Suppressor macrophage treated with lipopolysaccharide for 1 hour (primary cell): ENCODE measurements at regions not wholly inside any gene's neighbourhood (a gene's known extent, or its start where the extent isn't known, plus 50 kb on each side); places are given as distances from the start of the nearest gene placed in this dataset.
"Not testable (repeated sequence)": the region's sequence is repeated elsewhere in the genome, so short reads cannot be mapped to it uniquely, and the experiment has no call there.

Experiments used
- DNase-seq, 3 donors: peaks; one replicate each; pipeline ENCODE4 v3.0.0-alpha.2; 2020 to 2022

DNA sequence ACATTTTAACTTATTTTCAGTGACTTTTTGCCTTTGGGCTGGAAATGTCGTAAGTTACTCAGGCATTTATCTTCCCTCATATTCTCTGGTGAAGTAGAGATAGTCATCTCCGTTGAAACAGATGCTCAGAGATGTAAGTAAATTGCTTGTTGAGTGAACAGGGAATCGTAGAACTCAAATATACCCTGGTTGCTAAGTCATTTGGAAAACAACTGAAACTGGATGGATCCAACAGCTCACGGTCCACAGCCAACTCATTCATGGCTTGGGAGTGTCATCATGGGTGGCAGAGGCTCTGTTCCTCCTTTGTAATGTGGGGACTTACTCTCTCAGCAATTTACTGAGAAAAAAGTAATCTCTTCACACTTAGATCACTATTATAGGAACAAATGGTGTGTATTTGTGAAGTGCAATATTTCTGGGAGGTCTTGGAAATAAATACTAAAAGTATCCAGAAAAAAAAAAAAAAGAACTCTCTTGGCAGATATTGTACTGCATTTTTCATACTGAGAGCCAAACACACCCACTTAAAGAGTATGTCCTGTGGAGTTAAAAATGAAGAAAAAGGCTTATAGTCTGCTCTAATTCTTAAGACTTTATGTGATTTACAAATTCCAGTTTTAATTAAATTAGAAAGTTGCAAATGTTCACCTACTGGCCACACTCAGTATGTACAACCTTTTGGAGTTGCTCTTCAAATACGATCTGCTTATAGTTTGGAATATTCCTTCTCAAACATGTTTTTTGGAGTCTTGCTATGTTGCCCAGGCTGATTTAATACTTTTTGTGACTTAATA is 107.4 kb downstream of the LEPR start:
- no peak for DNase-seq

DNA sequence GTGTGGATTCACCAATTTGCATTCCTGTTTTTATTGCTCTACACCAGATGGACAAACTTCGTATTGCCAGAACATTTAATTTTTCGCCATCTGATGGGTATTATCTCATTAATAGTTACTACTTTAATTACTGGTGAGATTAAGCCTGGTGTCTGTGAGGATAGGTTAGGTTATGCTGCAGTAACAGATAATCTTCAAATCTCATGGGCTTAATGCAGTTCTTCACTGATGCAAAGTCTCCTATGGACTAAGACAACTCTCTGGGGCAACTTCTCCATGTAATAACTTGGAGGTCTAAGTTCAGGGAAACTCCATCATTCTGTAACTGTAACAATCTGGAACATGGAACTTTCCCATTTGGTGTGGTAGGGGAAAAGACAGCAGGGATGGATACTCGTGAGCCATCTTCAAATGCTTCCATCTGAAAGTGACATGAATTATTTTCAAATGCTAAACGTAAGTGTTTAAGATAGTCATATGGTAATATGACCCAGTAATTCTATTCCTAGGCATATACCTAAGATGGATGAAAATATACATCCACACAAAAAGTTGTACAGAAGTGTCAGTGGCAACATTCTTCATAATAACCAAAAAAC is 111.6 kb downstream of the LEPR start:
- no peak for DNase-seq

DNA sequence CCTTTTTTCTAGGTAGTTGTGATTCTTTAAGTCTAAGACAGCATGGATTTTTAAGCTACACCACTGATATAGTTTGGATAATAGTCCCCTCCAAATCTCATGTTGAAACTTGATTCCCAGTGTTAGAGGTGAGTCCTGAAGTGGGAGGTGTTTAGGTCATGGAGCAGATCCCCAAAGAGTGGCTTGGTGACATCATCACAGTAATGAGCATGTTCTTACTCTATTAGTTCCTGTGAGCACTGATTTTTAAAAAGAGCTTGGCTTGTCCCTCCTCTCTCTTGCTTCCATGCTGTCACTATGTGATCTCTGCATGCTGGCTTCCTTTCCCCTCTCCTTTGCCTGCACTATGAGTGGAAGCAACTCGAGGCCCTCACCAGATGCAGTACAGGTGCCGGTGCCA is 115.5 kb downstream of the LEPR start:
- no peak for DNase-seq

DNA sequence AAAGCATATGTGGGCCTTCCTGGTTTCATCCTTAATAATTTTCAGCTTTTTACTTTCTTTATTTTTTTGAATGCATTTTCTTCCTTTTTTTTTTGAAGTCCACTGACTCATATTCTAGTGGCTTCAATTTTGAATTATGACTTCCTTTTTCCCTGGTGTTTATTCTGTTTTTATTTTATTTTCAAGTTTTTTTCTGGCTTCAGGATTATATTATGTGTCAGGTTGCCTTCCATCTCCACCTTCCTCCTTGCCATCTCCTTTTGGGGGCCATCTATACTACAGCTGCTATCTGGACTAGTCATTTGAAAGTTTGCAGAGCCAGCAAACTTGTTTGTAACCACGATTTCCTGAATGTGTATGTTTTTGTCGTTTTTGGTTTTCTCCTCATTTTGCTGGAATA is 117.6 kb downstream of the LEPR start:
- peak; percentile 17 to 53 (median 48) for DNase-seq

DNA sequence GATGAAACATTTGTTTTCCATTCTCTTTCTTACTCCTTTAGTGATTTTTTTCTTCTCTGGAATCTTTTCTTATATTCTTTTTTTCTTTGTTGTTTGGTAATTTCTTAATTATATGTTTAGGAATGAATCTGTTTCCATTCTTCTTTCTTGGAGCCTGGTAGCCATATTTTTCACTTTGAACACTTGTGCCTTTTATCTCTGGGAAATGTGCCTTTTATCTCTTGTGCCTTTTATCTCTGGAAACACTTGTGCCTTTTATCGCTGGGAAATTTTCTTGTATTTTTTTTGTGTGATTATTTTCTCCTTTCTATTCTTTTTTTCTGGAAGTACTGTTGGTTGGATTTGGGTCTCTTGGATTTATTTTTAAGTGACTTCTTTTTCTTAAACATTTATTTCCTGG is 118.2 kb downstream of the LEPR start:
- DNase-seq, result no peak

DNA sequence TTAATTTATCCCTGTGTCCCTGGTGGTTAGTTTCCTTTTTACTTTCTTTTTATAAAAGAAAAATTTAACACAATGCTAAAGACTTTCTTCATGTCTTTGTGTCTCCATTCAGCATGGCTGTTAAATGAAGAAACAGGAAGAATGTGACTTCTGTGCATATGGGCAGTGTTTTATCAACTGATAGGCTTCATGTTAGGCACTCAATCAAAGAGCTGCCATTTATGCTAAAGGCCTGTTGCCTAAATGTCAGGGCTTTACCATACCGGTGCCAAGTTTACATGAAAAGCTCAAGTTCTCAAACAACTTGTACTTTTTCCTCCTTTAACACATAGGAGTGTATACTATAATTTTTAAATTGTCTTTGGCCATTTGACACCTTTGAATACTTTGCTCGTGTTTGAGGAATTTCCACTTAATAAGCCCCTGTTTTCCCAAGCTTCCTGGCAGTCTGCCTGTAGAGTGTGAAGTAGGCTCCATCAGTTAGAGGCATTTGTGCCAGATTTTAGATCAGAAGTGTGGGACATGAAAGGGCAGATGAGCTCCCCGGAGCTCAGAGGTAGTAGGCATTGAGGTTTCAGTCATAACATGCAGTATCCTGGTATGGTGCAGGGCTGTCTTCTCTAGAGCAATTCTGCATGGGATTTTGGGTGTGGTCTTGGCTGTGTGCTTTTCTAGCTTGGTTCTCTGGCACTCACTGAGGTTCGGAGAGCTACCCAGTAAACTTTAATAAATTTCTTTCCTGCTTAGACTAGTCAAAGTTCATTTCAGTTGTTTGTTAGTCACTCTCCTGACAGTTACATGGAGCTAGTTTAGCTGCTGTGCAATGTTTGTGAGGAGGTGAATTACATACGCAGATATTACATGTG is 119.0 kb downstream of the LEPR start:
- no peak for DNase-seq

DNA sequence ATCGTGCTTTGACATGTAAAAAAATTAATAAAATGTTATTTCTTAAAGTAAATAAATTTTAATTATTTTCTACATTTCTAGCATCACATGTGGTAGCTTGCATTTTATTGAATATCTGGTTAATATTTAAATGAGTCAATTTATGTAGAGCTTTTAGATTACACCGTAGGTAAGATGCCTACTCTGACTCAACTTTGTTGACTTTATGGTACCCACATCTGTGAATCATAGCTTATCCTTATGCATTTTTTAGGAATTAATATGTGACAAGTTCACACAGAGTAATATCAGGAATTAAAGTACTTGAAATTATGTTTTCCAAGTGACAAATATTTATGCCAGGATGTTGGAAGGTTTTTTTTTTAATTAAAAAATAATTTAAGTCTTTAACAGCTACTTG is 120.7 kb downstream of the LEPR start:
- DNase-seq, result no peak

DNA sequence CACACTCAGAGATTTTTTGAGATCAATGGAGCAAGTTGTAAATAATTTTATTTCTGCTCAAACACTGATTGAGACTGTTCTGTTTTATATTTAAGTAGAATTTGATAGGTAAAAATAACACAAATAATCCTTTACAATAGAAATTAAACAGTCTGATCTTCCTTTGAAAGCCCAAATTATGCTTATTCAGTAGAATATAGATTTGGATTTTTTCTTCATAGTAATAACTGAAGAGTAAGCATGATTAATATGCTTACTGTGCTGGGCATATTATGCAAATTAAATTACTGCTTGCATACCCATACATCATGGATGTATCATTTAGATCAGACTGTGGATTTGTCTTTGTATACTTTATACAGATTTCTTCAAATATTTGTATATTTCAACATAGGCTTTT is 121.4 kb downstream of the LEPR start:
- no peak for DNase-seq

DNA sequence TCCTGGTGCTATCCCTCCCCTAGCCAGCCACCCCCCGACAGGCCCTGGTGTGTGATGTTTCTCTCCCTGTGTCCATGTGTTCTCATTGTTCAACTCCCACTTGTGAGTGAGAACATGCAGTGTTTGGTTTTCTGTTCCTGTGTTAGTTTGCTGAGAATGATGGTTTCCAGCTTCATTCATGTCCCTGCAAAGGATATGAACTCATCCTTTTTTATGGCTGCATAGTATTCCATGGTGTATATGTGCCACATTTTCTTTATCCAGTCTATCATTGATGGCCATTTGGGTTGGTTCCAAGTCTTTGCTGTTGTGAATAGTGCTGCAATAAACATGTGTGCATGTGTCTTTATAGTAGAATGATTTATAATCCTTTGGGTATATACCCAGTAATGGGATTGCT is 122.1 kb downstream of the LEPR start:
- not testable (repeated sequence) for DNase-seq

DNA sequence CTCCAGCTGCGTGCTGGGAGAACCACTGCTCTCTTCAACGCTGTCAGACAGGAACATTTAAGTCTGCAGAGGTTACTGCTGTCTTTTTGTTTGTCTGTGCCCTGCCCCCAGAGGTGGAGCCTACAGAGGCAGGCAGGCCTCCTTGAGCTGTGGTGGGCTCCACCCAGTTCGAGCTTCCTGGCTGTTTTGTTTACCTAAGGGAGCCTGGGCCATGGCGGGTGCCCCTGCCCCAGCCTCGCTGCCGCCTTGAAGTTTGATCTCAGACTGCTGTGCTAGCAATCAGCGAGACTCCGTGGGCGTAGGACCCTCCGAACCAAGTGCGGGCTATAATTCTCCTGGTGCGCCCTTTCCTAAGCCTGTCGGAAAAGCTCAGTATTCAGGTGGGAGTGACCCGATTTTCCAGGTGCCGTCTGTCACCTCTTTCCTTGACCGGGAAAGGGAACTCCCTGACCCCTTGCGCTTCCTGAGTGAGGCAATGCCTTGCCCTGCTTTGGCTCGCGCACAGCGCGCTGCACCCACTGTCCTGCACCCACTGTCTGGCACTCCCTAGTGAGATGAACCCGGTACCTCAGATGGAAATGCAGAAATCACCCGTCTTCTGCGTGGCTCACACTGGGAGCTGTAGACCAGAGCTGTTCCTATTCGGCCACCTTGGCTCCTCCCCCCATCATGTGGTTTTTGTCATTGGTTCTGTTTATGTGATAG is 130.0 kb downstream of the LEPR start:
- DNase-seq, result not testable (repeated sequence)

DNA sequence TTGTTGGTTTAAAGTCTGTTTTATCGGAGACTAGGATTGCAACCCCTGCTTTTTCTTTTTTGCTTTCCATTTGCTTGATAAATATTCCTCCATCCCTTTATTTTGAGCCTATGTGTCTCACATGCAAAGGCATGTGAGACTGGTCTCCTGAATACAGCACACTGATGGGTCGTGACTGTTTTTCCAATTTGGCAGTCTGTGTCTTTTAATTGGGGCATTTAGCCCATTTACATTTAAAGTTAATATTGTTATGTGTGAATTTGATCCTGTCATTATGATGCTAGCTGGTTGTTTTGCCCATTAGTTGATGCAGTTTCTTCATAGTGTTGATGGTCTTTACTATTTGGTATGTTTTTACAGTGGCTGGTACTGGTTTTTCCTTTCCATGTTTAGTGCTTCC is 132.0 kb downstream of the LEPR start:
- DNase-seq, result not testable (repeated sequence)

DNA sequence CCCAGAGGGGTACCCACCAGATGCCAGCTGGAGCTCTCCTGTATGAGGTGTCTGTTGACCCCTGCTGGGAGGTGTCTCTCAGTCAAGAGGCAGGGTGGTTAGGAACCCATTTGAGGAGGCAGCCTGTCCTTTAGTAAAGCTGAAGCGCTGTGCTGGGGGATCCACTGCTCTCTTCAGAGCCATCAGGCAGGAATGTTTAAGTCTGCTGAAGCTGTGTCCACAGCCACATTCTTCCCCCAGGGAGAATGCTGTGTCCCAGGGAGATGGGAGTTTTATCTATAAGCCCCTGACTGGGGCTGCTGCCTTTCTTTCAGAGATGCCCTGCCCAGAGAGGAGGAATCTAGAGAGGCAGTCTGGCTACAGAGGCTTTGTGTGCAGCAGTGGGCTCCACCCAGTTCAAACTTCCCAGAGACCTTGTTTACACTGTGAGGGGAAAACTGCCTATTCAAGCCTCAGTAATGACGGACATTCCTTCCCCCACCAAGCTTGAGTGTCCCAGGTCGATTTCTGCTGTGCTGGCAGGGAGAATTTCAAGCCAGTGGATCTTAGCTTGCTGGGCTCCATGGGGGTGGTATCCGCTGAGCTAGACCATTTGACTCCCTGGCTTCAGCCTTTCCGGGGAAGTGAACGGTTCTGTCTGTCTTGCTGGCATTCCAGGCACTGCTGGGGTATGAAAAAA is 133.8 kb downstream of the LEPR start:
- not testable (repeated sequence) for DNase-seq

DNA sequence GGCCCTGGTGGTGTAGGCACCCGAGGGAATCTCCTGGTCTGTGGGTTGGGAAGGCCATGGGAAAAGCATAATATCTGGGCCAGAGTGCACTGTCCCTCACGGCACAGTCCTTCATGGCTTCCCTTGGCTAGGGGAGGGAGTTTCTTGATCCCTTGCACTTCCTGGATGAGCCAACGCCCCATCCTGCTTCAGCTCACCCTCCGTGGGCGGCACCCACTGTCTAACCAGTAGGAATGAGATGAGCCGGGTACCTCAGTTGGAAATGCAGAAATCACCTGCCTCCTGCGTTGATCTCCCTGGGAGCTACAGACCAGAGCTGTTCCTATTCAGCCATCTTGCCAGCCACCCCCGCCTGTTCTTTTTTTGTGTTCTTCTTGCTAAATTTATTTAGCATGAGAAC is 134.4 kb downstream of the LEPR start:
- no peak for DNase-seq

DNA sequence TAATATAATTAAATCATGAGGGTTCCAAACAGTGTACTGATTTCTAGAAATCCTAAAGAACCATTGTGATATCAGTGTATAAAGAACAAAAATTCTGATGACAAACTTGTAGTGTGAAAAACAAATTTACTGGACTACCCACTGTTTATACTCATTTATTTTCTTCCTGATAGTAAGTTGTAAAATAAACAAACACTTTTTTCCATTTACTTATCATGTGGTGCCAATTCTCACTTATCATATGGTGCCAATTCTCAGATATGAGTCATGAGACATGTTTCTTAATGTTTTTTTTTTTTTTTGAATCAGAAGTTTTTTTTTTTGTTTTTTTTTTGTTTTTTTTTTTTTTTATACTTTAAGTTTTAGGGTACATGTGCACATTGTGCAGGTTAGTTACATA is 137.7 kb downstream of the LEPR start:
- no peak for DNase-seq

DNA sequence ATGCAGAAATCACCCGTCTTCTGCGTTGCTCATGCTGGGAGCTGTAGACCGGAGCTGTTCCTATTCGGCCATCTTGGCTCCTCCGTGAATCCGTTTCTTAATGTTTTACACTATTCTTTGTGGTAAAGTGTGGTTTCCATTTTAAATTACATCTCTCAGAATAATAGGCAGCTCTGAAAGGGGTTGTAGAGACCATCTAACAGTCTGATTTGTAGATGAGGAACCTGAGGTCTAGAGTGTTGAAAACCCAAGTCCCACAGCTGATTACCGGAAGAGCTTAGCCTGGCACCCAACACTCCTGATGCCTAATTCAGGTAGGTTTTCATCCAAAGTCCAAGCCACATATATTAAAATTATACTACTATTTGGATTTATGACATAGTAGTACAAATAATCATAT is 144.0 kb downstream of the LEPR start:
- DNase-seq, result no peak

DNA sequence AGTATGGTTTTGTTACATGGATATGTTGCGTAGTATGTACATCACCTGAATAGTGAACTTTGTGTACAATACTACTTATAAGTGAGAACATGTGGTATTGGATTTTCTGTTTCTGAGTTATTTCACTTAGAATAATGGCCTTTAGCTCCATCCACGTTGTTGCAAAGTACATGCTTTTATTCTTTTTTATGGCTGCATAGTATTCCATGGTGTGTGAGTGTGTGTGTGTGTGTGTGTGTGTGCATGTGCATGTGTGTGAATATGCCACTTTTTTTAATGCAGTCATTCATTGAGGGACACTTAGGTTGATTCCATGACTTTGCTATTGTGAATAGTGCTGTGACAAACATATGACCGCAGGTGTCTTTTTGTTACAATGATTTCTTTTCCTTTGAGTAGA is 147.8 kb downstream of the LEPR start:
- DNase-seq, result no peak

DNA sequence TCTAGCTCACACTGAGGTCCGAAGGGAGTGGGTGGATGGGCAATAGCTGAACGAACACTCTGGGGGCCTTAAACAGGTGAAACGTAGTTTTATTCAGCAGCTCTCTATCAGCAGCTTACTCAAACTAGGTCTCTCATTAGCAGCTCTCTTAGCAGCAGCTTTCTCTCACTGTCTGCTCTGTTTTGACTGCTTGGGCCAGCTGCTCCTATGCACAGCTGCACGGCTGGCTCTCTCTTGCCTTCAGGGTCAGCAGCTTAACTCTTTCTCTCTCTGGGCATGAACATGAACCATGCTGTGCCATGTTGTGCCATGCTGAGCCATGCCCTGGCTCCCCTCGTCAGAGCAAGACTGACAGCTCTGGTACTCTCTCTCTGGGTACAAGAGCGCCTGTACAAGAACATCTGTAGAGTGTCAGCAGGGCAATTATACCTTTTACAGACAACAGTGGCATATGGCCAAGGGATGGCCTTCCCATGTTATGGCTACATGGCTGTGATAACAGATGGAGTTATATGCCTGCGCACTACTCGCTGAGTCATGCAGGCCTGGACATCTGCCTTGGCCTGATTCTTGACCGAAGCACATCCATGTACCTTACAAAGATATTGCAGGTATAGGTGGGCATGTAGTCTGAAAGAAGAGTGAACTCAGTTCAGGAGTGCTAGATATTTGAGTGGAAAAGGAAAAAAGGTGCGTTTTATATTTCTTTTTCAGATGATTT is 152.4 kb downstream of the LEPR start:
- DNase-seq, result no peak

DNA sequence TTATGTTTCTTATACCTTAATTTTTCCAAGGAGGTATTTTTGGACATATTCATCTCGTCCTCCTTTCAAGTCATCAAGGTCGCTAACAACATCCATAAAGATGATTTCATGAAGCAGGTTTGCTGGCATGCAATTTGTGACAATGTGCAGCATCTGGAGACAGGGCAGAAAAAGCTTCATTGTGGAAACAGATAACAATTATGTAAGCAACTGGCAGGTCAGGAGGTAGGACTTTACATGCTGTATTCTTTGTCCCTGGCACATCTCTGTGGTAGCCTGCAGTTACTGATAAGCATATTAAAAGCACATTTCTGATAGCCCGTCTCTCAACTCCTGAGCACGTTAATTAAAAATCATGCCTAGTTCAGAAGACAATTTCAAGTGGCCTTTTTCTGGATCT is 156.8 kb downstream of the LEPR start:
- DNase-seq, result no peak

DNA sequence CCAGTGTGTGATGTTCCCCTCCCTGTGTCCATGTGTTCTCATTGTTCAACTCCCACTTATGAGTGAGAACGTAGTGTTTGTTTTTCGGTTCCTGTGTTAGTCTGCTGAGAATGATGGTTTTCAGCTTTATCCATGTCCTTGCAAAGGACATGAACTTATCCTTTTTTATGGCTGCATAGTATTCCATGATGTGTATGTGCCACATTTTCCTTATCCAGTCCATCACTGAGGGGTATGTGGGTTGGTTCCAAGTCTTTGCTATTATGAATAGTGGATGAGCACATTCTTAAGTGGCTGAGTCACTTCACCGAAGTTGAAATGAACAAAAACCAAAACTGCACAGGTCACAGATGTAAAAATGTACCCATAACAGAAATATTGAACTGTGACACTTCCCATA is 157.5 kb downstream of the LEPR start:
- DNase-seq, result not testable (repeated sequence)

DNA sequence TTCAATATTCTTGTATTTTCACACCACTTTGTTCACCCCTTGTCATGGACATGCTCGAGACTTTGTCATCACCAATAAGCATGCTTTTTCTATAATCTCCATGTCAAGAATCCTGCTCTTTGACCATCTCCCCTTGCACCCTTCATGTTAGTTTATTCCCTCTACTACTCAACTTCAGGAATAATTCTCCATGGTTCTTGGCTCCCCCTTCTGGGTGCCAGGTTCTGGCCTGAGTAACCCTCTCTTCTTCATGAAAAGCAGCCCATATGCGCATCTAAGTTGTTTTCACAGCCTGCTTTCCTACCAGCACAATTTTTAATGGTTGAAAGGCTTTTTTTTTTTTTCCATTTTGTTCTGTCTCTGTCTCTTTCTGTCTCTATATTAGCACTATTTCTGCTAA is 160.7 kb downstream of the LEPR start:
- DNase-seq, result no peak

DNA sequence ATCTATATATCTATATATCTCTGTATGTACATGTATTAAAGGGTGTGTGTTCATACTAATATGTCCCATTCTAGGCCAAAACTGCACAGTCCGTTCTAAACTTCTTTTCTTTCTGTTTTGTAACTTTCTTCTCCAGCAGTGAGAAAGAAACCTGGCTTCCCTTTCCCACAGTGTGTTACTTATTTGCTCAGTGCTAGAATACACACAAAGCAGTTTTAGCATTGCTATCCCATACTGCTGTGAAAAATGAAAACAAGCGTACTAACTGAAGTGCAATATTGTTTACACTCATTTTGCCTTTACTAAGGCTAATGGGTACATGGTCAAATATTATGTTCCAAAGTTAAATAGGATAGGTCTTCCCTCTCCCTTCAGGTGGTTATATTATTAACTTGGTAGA is 163.9 kb downstream of the LEPR start:
- DNase-seq, result no peak

DNA sequence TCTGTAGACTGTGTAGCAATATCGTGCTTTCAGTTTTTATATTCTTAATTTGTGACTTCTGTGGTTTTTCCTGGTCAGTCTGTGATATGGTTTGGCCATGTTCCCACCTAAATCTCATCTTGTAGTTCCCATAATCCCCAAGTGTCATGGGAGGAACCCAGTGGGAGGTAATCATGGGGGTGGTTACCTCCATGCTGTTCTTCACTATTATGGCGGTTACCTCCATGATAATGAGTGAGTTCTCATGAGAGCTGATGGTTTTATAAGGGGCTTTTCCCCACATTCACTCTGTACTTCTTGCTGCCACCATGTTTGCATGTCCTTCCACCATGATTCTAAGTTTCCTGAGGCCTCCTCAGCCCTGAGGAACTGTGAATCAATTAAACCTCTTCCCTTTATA is 169.8 kb downstream of the LEPR start:
- DNase-seq, result no peak
